Activated T-helper 1 cell treated with anti-CD3 and anti-CD28 coated beads, Interleukin-12 subunit alpha, Interleukin-12 subunit beta, Interleukin-2, Interleukin-4 antibody, amounts not matched to agents 30 ng/mL and 10 ng/mL and 1 ng/mL, durations not matched to agents 14 hours and 24 hours and 36 hours (primary cell): ENCODE measurements at regions not wholly inside any gene's neighbourhood (a gene's known extent, or its start where the extent isn't known, plus 50 kb on each side); places are given as distances from the start of the nearest gene placed in this dataset.
"Not testable (repeated sequence)": the region's sequence is repeated elsewhere in the genome, so short reads cannot be mapped to it uniquely, and the experiment has no call there.

ENCODE experiments used
- DNase-seq: peaks from one replicate; pipeline ENCODE4 v3.0.0; 2021; ENCODE audit warnings: low spot score
- H3K27ac Mint-ChIP-seq: one replicate; pipeline ENCODE4 v1.8.0; 2021; ENCODE audit warnings: mild to moderate bottlenecking, mixed read lengths
- H3K27me3 Mint-ChIP-seq: one replicate; pipeline ENCODE4 v1.8.0; 2022; ENCODE audit warnings: mild to moderate bottlenecking, moderate library complexity, mixed read lengths; ENCODE audit not compliant: insufficient read depth
- H3K36me3 Mint-ChIP-seq: one replicate; pipeline ENCODE4 v1.8.0; 2021; ENCODE audit warnings: low read depth, mixed read lengths
- H3K4me1 Mint-ChIP-seq: one replicate; pipeline ENCODE4 v1.8.0; 2021; ENCODE audit warnings: low read depth, mixed read lengths
- H3K4me3 Mint-ChIP-seq: one replicate; pipeline ENCODE4 v1.8.0; 2021; ENCODE audit warnings: mild to moderate bottlenecking, moderate library complexity, mixed read lengths
- H3K9me3 Mint-ChIP-seq: one replicate; pipeline ENCODE4 v1.8.0; 2021; ENCODE audit warnings: mixed read lengths
- intact Hi-C: fragments of 100-400 bp; cut with micrococcal nuclease; formaldehyde crosslinking; loops from one replicate; pipeline ENCODE4 v1.15.1; 2024

- H3K4me1 Mint-ChIP-seq = peaks cover 34% of the 10 kb centered on the region
Observed at GRCh38 chr2:131686164-131686893, 158.6 kb downstream of the CCDC74A start.

GRCh38 chr2:131686894-131687238 lies 159.2 kb downstream of the CCDC74A start:
- not testable (repeated sequence) for H3K27me3 Mint-ChIP-seq, H3K4me3 Mint-ChIP-seq, H3K9me3 Mint-ChIP-seq, H3K27ac Mint-ChIP-seq, DNase-seq
- peaks cover 36% of the 10 kb centered on the region for H3K36me3 Mint-ChIP-seq
- intact Hi-C loops = loop anchor here (10.0 kb wide), 1 partner anchor 1342 kb away; the partner anchor contains the start of gene IMP4
- peaks cover 32% of the 10 kb centered on the region for H3K4me1 Mint-ChIP-seq

More at GRCh38 chr2:131686164-131686893, 158.6 kb downstream of the CCDC74A start:
- H3K4me3 Mint-ChIP-seq, H3K27ac Mint-ChIP-seq, H3K27me3 Mint-ChIP-seq, H3K9me3 Mint-ChIP-seq, DNase-seq: not testable (repeated sequence)
- peaks cover 31% of the 10 kb centered on the region for H3K36me3 Mint-ChIP-seq
- intact Hi-C loops = loop anchor here (10.0 kb wide), 1 partner anchor 1342 kb away; the partner anchor contains the start of gene IMP4

- DNase-seq, H3K27ac Mint-ChIP-seq, H3K4me3 Mint-ChIP-seq, H3K27me3 Mint-ChIP-seq: not testable (repeated sequence)
- H3K9me3 Mint-ChIP-seq = peaks cover 13% of the 10 kb centered on the region
- H3K36me3 Mint-ChIP-seq = peaks cover 39% of the 10 kb centered on the region
- peaks cover 16% of the 10 kb centered on the region for H3K4me1 Mint-ChIP-seq
- intact Hi-C loops = loop anchor here (10.0 kb wide), 1 partner anchor 1344 kb away; the partner anchor contains the start of gene IMP4
Observed at GRCh38 chr2:131689066-131689465, 161.4 kb downstream of the CCDC74A start.

- H3K9me3 Mint-ChIP-seq, intact Hi-C loops, H3K4me3 Mint-ChIP-seq, DNase-seq, H3K4me1 Mint-ChIP-seq, H3K36me3 Mint-ChIP-seq, H3K27me3 Mint-ChIP-seq, H3K27ac Mint-ChIP-seq: not testable (repeated sequence)
Observed at GRCh38 chr2:131711268-131711667, 183.6 kb downstream of the CCDC74A start.

- H3K4me1 Mint-ChIP-seq, intact Hi-C loops, H3K36me3 Mint-ChIP-seq, H3K27me3 Mint-ChIP-seq, H3K4me3 Mint-ChIP-seq, H3K9me3 Mint-ChIP-seq, DNase-seq, H3K27ac Mint-ChIP-seq: not testable (repeated sequence)
Observed at GRCh38 chr2:131717907-131718306, 190.2 kb downstream of the CCDC74A start.

- H3K27ac Mint-ChIP-seq, H3K27me3 Mint-ChIP-seq, H3K36me3 Mint-ChIP-seq, H3K9me3 Mint-ChIP-seq, DNase-seq, H3K4me3 Mint-ChIP-seq, intact Hi-C loops, H3K4me1 Mint-ChIP-seq: not testable (repeated sequence)
Observed at GRCh38 chr2:131721163-131721562, 193.5 kb downstream of the CCDC74A start.

GRCh38 chr2:131722256-131722655 lies 194.6 kb downstream of the CCDC74A start:
- H3K36me3 Mint-ChIP-seq, DNase-seq, H3K4me1 Mint-ChIP-seq, H3K4me3 Mint-ChIP-seq, intact Hi-C loops, H3K27me3 Mint-ChIP-seq, H3K9me3 Mint-ChIP-seq, H3K27ac Mint-ChIP-seq: not testable (repeated sequence)

- Mint-ChIP-seq H3K27ac (no peak overlapping the region), H3K4me3 (no peak overlapping the region), H3K4me1 (no peaks in the 10 kb centered on the region), H3K27me3 (peaks cover 2% of the 10 kb centered on the region), H3K36me3 (no peaks in the 10 kb centered on the region), H3K9me3 (no peaks in the 10 kb centered on the region)
- intact Hi-C loops = no loop called here
- no peak for DNase-seq
Observed at GRCh38 chr2:131724019-131724418, 196.3 kb downstream of the CCDC74A start.

- H3K27ac Mint-ChIP-seq, intact Hi-C loops, H3K4me1 Mint-ChIP-seq, H3K4me3 Mint-ChIP-seq, H3K36me3 Mint-ChIP-seq, H3K27me3 Mint-ChIP-seq, H3K9me3 Mint-ChIP-seq, DNase-seq: not testable (repeated sequence)
Observed at GRCh38 chr2:131728451-131728850, 200.8 kb downstream of the CCDC74A start.

- H3K36me3 Mint-ChIP-seq, H3K9me3 Mint-ChIP-seq, H3K4me1 Mint-ChIP-seq, DNase-seq, H3K4me3 Mint-ChIP-seq, H3K27me3 Mint-ChIP-seq, intact Hi-C loops, H3K27ac Mint-ChIP-seq: not testable (repeated sequence)
Observed at GRCh38 chr2:131733530-131733929, 205.8 kb downstream of the CCDC74A start.

GRCh38 chr2:131736406-131736805 lies 208.7 kb downstream of the CCDC74A start:
- H3K27ac Mint-ChIP-seq, DNase-seq, intact Hi-C loops, H3K9me3 Mint-ChIP-seq, H3K4me3 Mint-ChIP-seq, H3K4me1 Mint-ChIP-seq, H3K27me3 Mint-ChIP-seq, H3K36me3 Mint-ChIP-seq: not testable (repeated sequence)

GRCh38 chr2:131738533-131738932 lies 210.8 kb downstream of the CCDC74A start:
- H3K4me1 Mint-ChIP-seq, H3K27ac Mint-ChIP-seq, H3K9me3 Mint-ChIP-seq, H3K36me3 Mint-ChIP-seq, DNase-seq, intact Hi-C loops, H3K4me3 Mint-ChIP-seq: not testable (repeated sequence)
- H3K27me3 Mint-ChIP-seq = peaks cover 12% of the 10 kb centered on the region

- H3K36me3 Mint-ChIP-seq, H3K4me3 Mint-ChIP-seq, intact Hi-C loops, H3K9me3 Mint-ChIP-seq, DNase-seq, H3K4me1 Mint-ChIP-seq, H3K27ac Mint-ChIP-seq: not testable (repeated sequence)
- peaks cover 12% of the 10 kb centered on the region for H3K27me3 Mint-ChIP-seq
Observed at GRCh38 chr2:131738996-131739434, 211.3 kb downstream of the CCDC74A start.
